K562 (cell line): ENCODE measurements at regions not wholly inside any gene's neighbourhood (a gene's known extent, or its start where the extent isn't known, plus 50 kb on each side); places are given as distances from the start of the nearest gene placed in this dataset.

Experiments
- MCM2 ChIP-seq: fragments of 450-650 bp; IDR thresholded peaks from 2 replicates; pipeline ENCODE4 v1.6.1; 2017; ENCODE audit warnings: low read depth, mild to moderate bottlenecking
- POLR2A ChIP-seq: fragments of 450-650 bp; conservative IDR thresholded peaks from 2 replicates; pipeline ENCODE4 v1.6.1; 2016
- SMC3 ChIP-seq: conservative IDR thresholded peaks from 2 replicates; pipeline ENCODE4 v1.6.1; 2011; ENCODE audit warnings: low read depth, low read length, improper control_type of control experiment; ENCODE audit not compliant: insufficient read depth
- THRAP3 ChIP-seq: fragments of 450-650 bp; IDR thresholded peaks from 2 replicates; pipeline ENCODE4 v1.6.1; 2016; ENCODE audit warnings: mild to moderate bottlenecking, inconsistent platforms, borderline replicate concordance
- TF ChIP-seq, protein P1 (sequence below), 3 experiments: IDR thresholded peaks in 2 of 3; conservative IDR thresholded peaks in 1 of 3; 2 replicates each; pipeline ENCODE4 v1.5.1; 2011 to 2012; ENCODE audit warnings: low read length in 3 of 3, mild to moderate bottlenecking in 3 of 3, control low read depth in 2 of 3, improper control_type of control experiment in 1 of 3, inconsistent platforms in 1 of 3, low read depth in 1 of 3, mixed read lengths in 1 of 3, moderate library complexity in 1 of 3; ENCODE audit not compliant: insufficient read depth in 2 of 3
- TF ChIP-seq, protein P2 (sequence below): sonication (generic); formaldehyde crosslinking; IDR thresholded peaks from 2 replicates; pipeline ENCODE4 v1.8.0; 2022; ENCODE audit warnings: mild to moderate bottlenecking, low read depth, missing genetic modification reagents

DNA sequence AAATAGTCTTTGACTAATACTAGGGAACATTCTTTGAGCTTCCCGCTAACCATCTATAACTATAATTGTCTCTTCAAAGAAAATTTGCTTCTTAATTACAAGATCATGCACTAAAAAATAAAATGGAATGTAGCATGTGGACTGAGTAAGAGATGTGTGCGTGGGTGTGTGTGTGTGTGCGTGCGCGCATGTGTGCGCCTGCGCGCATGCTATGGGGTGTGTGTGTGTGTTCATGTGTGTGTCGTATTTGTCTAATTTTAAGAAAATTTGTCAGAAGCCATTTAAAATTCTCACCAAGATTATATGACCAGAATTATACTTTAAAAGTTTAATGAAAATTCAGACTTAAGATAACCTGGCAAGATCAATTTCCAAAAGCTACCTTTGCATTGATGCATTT, 593.0 kb downstream of the ACTL7B start:
- no peak for TF ChIP-seq POLR2A
- TF ChIP-seq, protein P1, sequence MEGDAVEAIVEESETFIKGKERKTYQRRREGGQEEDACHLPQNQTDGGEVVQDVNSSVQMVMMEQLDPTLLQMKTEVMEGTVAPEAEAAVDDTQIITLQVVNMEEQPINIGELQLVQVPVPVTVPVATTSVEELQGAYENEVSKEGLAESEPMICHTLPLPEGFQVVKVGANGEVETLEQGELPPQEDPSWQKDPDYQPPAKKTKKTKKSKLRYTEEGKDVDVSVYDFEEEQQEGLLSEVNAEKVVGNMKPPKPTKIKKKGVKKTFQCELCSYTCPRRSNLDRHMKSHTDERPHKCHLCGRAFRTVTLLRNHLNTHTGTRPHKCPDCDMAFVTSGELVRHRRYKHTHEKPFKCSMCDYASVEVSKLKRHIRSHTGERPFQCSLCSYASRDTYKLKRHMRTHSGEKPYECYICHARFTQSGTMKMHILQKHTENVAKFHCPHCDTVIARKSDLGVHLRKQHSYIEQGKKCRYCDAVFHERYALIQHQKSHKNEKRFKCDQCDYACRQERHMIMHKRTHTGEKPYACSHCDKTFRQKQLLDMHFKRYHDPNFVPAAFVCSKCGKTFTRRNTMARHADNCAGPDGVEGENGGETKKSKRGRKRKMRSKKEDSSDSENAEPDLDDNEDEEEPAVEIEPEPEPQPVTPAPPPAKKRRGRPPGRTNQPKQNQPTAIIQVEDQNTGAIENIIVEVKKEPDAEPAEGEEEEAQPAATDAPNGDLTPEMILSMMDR (IDR thresholded peaks at IDR 0.05 in 2 of 3, conservative IDR thresholded peaks at IDR 0.05 in 1 of 3; ENCODE audit: insufficient read depth in 2 of 3, low read depth in 1 of 3, low read length in 3 of 3) = no peak
- TF ChIP-seq THRAP3 = no peak
- TF ChIP-seq, protein P2, sequence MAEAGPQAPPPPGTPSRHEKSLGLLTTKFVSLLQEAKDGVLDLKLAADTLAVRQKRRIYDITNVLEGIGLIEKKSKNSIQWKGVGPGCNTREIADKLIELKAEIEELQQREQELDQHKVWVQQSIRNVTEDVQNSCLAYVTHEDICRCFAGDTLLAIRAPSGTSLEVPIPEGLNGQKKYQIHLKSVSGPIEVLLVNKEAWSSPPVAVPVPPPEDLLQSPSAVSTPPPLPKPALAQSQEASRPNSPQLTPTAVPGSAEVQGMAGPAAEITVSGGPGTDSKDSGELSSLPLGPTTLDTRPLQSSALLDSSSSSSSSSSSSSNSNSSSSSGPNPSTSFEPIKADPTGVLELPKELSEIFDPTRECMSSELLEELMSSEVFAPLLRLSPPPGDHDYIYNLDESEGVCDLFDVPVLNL (CRISPR knock-in tag) = no peak
- TF ChIP-seq MCM2 = no peak
- no peak for TF ChIP-seq SMC3
